GM21381 (cell line): ENCODE measurements at regions not wholly inside any gene's neighbourhood (a gene's known extent, or its start where the extent isn't known, plus 50 kb on each side); places are given as distances from the start of the nearest gene placed in this dataset.

ENCODE experiments used
- ATAC-seq: cut with Tn5 transposase; IDR thresholded peaks from one replicate; pipeline ENCODE4 v1.9.1; 2021; ENCODE audit warnings: mild to moderate bottlenecking, moderate library complexity; ENCODE audit not compliant: unreplicated experiment

DNA sequence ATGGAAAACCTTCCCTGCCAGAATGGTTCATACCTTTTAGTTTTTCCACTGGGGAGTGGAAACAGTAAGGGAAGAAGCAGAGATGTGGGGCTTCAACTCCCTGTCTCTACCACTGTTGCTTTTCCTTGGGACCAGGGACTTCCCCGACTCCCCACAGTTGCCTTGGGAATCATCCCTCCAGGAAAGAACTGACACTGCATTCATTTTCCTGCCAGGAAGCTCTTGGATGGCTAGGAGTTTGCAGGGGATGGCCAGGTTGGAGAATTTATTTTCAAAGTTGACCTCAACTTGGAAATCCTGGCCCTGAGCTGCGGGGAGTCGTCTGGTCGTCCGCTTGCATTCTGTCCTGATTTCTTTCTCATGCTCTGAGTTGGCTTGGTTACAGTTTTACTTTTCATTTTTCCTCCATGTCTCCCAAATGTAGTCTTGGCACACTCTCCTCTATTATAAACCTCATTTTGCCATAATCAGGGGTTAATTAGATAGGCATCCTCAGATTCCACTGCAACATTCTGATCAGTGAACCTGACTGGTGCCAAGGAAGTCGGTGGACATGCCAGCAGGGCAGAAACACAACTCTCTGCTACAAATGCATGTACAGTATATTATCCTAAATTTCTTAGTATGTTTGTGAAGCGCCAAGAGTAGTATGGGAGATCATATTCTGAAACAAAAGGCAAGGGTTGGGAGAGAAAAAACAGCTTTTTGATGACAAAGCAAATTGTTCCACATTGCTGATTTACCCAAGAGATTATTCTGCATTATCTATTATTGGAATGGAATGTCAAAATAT lies 220.5 kb upstream of the XYLT1 start:
- ATAC-seq: no peak

DNA sequence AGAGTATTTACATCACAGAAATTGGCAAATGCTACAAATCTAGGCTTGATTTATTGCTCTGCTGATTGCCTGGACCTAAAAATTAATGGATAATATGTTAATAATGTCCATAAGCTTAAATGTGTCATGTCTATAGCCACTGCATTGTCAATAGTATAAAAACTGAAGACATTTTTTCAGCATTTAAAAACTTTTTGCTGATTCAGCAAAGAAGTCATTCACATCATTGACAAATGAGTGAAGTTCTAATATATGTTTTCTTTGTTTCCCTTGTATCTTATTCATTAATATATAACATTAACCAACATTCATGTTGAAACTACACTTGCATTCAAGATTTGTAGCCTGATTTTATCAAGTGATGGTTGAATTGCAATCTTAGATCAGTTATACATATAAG lies 214.7 kb upstream of the XYLT1 start:
- ATAC-seq: no peak

DNA sequence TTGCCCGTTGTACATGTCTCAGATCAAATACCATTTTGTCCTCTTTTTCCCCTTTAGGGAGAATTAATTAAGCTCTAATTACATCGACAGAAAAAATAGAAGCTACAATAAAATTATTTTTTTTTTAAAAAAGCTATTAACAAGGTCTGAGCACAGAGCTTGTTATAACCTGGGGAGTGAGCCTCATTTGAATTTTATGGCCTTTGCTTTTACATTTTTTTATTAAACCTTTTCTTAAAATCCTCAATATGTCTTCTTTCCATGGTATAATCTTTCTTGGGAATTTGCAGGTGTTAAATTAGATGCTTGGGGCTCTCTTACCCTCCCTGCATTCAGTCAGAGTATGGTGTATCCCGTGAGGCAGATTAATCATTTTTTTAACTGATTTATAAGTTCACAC lies 212.5 kb upstream of the XYLT1 start:
- ATAC-seq: no peak

DNA sequence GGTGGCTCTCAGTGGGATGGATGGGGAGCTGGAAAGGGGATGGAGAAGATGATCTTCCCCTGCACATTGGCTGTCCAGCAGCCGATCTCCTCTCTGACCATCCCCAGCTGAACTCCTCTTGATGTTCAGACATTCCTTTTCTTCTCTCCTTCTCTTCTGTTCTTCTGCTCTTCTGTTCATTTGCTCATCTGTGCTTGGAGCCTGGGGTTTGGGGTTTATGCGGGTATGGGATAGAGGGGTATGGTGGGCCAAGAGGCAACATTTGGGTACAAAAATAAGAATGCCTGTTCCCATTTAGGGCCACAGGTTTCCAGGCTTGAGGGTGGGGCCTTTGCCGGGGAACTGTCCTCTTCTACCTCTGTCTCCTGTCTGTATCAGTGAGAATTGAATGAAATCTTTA lies 205.4 kb upstream of the XYLT1 start:
- no peak for ATAC-seq

DNA sequence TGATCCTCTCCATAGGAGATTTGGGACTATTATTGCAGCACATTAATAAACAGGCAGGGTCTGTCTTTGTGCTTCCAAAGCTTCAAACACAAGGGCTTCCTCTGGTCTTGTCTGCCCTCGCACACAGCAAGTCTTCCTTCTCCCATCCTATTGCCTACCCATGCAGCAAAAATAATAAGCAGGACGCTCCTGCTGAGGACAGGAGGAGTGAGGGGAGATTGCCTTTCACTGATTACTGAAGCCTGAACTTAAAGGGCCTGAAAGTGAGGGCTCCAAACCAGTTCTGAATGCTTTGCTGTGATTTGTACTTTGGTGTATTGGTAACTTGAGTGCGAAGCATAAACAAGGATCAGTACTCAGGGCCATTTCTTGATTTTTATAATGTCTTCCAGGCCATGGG lies 197.6 kb upstream of the XYLT1 start:
- ATAC-seq: no peak

DNA sequence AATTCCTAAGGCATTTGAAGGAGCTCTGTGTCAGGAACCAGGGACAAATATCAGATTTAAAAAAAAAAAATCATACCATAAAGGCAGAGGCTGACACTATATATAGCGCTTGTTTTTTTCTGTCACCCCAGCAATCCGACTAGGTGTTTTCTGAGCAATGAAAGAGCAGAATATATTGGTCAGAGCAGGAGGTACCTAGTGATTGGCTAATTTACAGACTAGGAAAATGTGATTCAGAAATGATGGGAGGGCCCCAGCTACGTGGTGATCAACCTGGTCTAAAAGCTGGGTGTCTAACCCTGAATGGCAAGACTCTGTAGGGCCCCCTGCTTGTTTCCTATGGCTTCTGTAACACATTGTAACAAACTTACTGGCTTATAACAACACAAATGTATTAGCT lies 195.5 kb upstream of the XYLT1 start:
- no peak for ATAC-seq

DNA sequence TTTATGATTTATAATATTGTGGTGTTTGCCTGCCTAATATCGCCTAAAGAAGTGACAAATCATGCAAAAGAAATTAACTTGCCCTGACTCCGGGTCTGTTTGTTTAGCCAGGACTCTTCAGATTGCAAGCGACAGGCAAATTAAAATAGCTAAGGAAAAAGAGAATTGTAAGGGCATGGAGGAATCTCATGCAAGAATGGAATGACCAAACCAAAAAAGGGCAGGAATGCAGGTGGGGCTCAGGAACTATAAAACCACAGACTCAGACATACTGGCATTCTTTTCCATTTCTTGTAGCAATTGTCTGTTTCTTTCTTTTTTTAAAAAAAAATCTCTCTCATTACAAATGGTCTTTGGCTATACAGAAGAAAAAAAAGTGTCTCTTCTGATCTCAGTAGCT lies 188.1 kb upstream of the XYLT1 start:
- no peak for ATAC-seq

DNA sequence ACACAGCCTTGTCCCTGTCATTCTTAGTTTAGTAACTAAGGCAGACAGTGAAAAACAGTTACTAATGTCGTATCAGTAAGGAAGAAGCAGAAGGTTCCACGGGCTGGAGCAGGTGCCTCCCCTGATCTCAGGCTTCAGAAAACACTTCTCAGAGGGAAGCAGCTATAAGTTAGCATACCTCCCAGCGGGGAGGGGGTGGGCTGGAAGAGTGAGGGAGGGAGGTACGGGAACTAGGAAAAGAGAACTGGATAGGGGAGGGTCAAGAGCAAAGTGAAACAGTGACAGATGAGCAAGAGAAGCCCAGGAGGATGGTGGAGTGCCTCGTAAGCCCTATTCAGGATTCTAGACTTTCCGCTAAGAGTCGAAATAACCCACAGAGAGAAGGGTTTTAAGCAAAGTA lies 186.3 kb upstream of the XYLT1 start:
- no peak for ATAC-seq

DNA sequence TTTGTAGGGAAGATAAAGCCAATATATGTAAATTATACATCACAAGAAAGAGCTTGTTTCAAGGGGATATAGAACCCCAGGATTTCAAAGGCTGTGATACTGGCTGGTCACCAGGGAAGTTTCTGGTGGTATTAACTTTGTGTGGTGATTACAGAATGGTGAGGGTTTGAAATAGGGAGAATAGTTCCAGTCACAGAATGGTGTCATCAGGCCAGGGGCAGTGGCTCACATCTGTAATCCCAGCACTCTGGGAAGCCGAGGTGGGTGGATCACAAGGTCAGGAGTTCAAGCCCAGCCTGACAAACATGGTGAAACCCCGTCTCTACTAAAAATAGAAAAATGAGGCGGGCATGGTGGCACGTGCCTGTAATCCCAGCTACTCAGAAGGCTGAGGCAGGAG lies 183.8 kb upstream of the XYLT1 start:
- ATAC-seq: no peak

DNA sequence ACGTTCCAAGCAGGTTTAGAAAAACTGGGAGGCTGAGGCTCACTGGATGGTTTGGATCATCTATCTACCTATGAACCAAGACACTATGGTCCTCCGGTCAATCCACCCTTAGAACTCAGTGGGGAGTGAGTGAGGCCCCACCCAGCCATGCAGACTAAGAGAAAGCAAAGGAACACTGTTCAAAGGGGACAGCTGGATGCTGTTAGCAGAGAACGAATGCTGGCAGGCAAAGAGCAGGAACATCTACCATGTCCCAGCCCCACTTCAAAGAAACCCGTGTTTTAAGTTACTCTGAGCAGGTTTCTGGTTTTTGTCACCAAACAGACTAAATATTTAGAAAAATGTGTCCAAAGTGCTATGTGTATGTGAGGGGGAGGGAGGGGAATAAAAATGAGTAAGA lies 183.4 kb upstream of the XYLT1 start:
- ATAC-seq: no peak

DNA sequence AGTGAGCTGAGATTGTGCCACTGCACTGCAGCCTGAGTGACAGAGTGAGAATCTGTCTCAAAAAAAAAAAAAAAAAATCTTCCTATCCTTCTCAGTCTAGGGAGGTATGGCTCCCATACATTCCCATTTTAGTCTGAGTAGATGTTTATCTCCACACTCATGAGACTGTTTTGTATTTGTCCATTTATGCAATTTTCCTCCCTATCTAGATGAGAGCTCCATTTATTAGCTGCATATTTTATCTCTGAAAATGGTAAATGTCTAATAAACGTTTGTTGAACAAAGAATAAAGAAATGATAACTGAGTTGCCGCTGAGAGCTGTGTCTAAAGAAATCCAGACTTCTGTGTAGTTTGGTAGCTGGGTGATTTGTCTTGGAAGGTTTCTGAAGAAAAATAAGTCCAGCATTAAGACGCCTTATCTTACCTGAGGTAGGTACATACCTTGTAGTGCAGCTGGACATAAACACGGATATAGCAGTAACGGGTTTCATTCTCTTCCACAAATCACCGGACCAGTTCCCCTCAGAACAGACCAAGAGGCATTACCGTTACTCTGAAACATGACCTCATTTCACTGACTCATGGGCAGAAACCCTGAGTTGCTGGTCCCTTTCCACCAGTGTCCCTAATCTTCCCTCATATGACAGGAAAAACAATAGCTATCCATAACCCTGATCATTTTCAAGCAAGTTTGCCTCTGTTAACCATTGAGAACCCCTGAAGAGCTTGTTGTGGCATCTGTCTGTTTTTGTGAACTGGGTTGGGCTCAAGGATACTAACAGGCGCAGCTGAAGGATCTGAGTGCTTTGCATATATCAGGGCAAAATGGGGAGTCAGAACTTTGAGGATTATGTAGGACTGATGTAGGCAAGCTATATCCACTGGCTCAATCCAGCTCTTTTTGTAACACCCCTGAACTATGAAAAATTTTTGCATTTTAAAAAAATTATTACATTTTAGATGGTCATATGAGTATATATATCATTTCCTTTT lies 177.4 kb upstream of the XYLT1 start:
- no peak for ATAC-seq

DNA sequence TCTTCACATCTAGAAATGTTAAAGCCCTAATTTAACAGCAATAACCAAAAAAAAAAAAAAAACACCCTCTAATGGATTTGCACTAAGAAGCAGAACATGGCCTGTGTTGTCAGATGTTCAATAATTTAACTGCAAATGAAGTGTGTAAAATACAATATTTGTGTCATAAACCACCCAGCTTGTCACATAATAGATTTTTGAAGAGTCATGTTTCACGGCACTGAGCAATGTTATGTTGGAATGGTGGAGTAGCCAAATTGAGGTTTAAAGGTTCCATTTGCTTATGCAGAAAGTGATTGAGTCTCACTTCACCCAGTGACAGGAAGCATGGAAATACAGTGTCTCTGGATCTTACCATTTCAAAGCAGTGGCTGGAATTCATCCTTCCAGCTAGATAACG lies 173.2 kb upstream of the XYLT1 start:
- no peak for ATAC-seq

DNA sequence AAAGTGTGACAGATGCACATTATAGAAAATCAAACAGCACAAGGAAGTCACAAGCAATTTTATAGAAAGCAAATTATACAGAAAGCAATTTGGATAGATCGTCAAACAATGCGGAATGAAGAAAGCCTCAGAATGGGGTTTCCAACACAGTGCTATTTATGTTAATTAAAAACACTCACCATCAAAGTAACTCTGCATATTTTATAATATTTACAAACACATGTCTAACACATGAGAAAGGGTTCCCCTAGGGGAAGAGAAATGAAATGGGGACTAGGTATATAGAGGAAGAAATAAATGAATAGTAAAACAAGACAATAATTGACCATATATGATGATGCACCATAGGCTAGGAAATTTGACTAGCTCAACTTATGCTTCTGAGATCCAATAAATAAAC lies 171.2 kb upstream of the XYLT1 start:
- ATAC-seq: no peak

DNA sequence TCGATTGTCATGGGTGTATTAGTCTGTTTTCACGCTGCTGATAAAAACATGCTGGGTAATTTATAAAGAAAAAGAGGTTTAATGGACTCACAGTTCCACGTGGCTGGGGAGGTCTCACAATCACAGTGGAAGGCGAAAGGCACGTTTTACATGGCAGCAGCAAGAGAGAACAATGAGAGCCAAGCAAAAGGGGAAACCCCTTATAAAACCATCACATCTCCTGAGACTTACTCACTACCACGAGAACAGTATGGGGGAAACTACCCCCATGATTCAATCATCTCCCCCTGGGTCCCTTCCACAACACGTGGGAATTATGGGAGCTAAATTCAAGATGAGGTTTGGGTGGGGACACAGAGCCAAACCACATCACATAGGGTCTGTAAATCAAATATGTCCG lies 167.4 kb upstream of the XYLT1 start:
- ATAC-seq: no peak

DNA sequence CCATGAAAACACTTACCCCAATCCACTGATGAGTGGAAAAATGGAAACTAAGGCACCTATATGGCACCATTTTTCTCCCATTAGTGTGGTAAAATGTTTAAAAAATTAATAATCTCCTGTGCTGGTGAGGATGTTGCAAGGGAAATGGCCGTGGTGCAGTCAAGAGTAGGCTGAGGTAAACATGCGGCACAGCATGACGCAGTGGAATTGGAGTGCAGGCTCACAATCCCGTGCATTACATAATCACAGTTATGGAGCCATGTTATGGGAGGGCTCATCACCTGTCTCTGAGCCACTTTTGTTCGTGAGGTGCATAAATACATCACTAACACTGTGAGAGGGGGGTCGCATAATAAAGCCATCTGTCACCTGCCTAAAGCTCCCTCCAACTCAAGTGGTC lies 164.4 kb upstream of the XYLT1 start:
- ATAC-seq: no peak

DNA sequence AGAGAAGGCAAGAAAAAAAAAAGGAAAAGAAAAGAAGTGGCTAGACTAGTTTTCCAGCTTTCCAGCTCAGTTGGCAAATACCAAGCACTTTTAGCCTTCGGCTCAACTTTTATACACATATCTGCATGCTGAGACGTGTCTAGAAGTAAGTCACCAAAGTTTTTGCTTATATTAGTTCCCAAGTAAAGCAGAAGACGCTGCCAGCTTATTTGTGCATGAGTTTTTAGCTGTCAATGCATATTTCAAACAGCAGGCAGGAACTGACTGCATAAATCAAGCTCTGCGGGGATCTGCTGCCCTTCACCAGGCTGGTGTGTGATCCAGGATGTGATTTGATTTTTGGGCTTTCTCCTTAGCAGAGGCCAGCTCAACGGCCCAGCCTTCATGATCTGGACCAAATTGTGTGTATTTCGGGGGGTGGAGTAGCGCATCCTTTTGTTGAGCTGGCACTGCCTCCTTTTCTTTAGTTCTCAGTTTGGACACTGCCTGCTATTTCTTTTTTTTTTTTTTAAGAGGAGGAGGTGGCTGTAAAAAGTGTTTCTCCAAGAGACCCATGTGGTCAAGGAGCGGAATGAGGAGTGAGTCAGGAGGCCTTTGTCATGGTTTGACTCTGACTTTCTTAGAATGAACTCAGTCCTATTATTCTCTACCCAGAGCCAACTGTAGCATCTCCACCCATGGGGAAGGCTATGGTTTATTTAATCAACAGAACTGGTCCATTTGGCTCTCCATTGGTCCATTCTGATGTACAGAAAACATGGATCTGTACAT lies 162.6 kb upstream of the XYLT1 start:
- no peak for ATAC-seq

DNA sequence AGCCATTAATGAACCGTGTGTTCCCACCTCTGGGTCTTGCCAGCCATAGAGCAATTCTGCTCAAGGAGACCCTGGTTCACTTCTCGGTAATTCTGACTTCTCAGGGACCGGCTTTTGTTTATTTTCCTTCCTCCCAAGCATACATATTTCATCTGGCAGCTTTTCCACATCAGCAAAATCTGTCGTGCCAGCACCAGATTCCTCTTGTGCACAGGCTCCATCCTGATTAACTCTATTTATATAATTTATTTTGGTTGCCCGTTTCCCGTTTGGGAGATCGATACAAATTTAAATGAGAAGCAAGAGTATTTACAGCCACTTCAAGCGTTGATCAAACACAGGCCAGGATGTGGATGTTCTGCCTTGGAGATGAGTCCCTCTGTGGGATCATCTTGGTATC lies 161.9 kb upstream of the XYLT1 start:
- no peak for ATAC-seq

DNA sequence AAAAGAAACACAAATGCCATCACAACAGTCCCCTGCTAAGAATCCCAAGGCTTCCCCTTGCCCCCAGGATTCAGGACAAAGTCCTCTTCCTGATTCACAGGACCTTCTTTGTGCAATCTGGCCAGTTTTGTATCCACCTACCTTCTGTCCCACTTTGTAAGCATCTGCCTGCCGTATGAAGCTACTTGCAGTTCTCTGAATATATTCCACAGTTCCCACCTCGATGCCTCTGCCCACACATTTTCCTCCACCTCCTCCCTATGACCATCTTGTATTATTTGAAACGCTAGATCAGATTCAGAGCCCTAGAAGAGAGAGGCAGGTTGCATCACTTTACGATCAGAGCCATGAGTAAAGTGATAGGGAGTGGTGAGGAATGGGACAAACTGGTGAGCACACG lies 159.2 kb upstream of the XYLT1 start:
- no peak for ATAC-seq

DNA sequence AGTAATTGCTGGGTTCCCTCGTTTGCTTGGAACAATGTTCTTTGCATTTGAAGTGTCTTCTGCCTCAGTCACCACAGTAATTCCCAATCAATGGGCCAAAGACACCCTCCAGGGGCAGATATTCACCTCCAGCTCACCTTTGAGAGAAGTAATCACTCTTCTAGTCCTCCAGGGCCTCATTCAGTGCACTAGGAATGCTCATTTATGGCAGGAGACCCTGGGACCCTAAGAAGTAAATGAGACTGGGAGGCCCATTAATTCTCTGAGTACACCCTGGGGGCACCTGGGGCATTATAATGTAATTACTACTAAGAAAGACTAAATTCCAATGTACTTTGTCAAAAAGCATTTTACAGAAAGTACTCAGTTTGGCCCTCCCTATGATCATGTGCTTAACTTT lies 158.2 kb upstream of the XYLT1 start:
- ATAC-seq: no peak

DNA sequence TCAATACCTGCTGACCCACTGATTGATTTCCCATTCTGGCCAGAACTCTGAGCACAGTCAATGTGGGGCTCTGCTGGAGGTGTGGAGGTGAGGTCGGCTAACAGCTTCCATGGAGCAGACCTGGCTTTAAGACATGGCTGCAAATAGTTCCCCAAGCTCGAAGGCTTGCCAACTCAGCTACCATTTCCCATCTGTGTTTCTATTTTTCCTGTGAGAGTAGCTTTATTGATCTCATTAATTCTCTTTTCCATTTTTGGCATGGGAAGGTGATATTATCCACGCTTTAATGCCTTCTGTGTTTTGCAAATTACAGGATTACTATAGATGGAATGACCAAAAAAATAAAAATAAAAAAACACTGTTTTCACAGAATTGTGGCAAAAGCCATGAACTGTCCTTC lies 151.6 kb upstream of the XYLT1 start:
- ATAC-seq: no peak

DNA sequence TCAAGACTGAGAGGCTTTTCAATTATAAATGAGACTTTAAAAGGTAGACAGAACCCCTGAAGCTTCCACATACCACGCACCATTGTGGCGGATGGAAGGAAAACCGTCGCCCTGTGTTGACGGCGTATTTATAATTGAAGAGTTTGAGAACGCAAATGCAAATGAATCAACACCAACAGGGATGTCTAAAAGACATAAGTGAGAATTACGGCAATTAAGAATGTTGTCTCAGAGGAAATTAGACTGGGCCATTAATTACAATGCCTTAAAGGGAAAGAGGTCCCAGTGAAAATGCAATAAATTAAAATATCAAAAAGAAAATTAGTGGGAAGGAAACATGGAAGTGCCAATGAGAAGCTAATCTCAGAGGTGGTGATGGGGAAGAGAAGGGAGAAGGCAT lies 148.5 kb upstream of the XYLT1 start:
- ATAC-seq: no peak
